ENCODE measurements at regions not wholly inside any gene's neighbourhood (a gene's known extent, or its start where the extent isn't known, plus 50 kb on each side); places are given as distances from the start of the nearest gene placed in this dataset.

GRCh38 chr2:234772733-234773060, 179.1 kb upstream of the SH3BP4 start:
- TF ChIP-seq TAF1 (IDR thresholded peaks at IDR 0.05; ENCODE audit: low read depth), result no peak
- no peak for TF ChIP-seq NFIC (IDR thresholded peaks at IDR 0.05)
- no peak for TF ChIP-seq YY1 (IDR thresholded peaks at IDR 0.05; ENCODE audit: low read depth)
- no peak for TF ChIP-seq CEBPB (IDR thresholded peaks at IDR 0.05)
- no peak for TF ChIP-seq EP300 (IDR thresholded peaks at IDR 0.05; ENCODE audit: borderline replicate concordance)
- no peak for TF ChIP-seq MAX (IDR thresholded peaks at IDR 0.05)
- TF ChIP-seq TEAD4 (IDR thresholded peaks at IDR 0.05), result no peak
- TF ChIP-seq TCF12 (IDR thresholded peaks at IDR 0.05; ENCODE audit: low read depth), result no peak
